GM21717 (cell line): ENCODE measurements at regions not wholly inside any gene's neighbourhood (a gene's known extent, or its start where the extent isn't known, plus 50 kb on each side); places are given as distances from the start of the nearest gene placed in this dataset.
A peak's percentile ranks its signal among the peaks of the same experiment; 100 is the strongest.

Source experiments
- ATAC-seq: cut with Tn5 transposase; IDR thresholded peaks from one replicate; pipeline ENCODE4 v1.9.1; 2021; ENCODE audit warnings: mild to moderate bottlenecking, moderate library complexity; ENCODE audit not compliant: unreplicated experiment

GRCh38 chr6:109315341-109316110 is 66.7 kb downstream of the CD164 start:
- ATAC-seq, result no peak

- ATAC-seq, result no peak
These were observed 68.0 kb downstream of the CD164 start for GRCh38 chr6:109314313-109314712.

GRCh38 chr6:109313139-109313538 is 69.1 kb downstream of the CD164 start:
- no peak for ATAC-seq

GRCh38 chr6:109311471-109311870 is 70.8 kb downstream of the CD164 start:
- ATAC-seq, result no peak

GRCh38 chr6:109309917-109310316 is 72.3 kb downstream of the CD164 start:
- no peak for ATAC-seq

GRCh38 chr6:109308018-109308492 is 74.2 kb downstream of the CD164 start:
- ATAC-seq, result no peak

- ATAC-seq, result no peak
These were observed 75.5 kb downstream of the CD164 start for GRCh38 chr6:109306733-109307132.

- no peak for ATAC-seq
These were observed 77.2 kb downstream of the CD164 start for GRCh38 chr6:109305028-109305427.

GRCh38 chr6:109304284-109305015 is 77.8 kb downstream of the CD164 start:
- peak; percentile 58 for ATAC-seq

GRCh38 chr6:109303640-109304283 is 78.5 kb downstream of the CD164 start:
- ATAC-seq, result no peak

GRCh38 chr6:109303164-109303563 is 79.1 kb downstream of the CD164 start:
- no peak for ATAC-seq

- no peak for ATAC-seq
These were observed 80.1 kb downstream of the CD164 start for GRCh38 chr6:109302176-109302575.

GRCh38 chr6:109301418-109301817 is 80.8 kb downstream of the CD164 start:
- no peak for ATAC-seq

- ATAC-seq, result no peak
These were observed 81.4 kb downstream of the CD164 start for GRCh38 chr6:109300874-109301273.

GRCh38 chr6:109299776-109300564 is 82.3 kb downstream of the CD164 start:
- ATAC-seq, result no peak

GRCh38 chr6:109299265-109299607 is 83.0 kb downstream of the CD164 start:
- no peak for ATAC-seq

- no peak for ATAC-seq
These were observed 83.5 kb downstream of the CD164 start for GRCh38 chr6:109298605-109299264.

- ATAC-seq, result no peak
These were observed 84.7 kb downstream of the CD164 start for GRCh38 chr6:109297406-109298110.

GRCh38 chr6:109296971-109297372 is 85.3 kb downstream of the CD164 start:
- ATAC-seq, result no peak

GRCh38 chr6:109296452-109296851 is 85.8 kb downstream of the CD164 start:
- ATAC-seq, result no peak
